Cardiac fibroblast (primary cell): ENCODE measurements at regions not wholly inside any gene's neighbourhood (a gene's known extent, or its start where the extent isn't known, plus 50 kb on each side); places are given as distances from the start of the nearest gene placed in this dataset.
"Not testable (repeated sequence)": the region's sequence is repeated elsewhere in the genome, so short reads cannot be mapped to it uniquely, and the experiment has no call there.

Source experiments
- DNase-seq, 2 donors: peaks; one replicate each; pipeline versions ENCODE4 v3.0.0 to v3.0.0-alpha.2; 2010; ENCODE audit warnings: low read depth in 2 of 2
- H3K4me3 ChIP-seq, 2 donors: replicated peaks in 1 of 2; 1 replicate in 1 of 2; 2 replicates in 1 of 2; pipeline ENCODE4 v1.5.1; 2011; ENCODE audit warnings: low read depth in 2 of 2, low read length in 2 of 2, mild to moderate bottlenecking in 2 of 2, moderate library complexity in 1 of 2
- CTCF ChIP-seq: IDR thresholded peaks from one replicate; pipeline ENCODE4 v1.5.1; 2011; ENCODE audit warnings: low read depth, mild to moderate bottlenecking, low read length, inconsistent platforms

- no peak overlapping the region for H3K4me3 ChIP-seq
- no peak for DNase-seq
- TF ChIP-seq CTCF: no peak
These were observed 62.3 kb upstream of the HIVEP3 start for GRCh38 chr1:41980827-41981653.

- TF ChIP-seq CTCF: no peak
- DNase-seq: no peak
- no peak overlapping the region for H3K4me3 ChIP-seq
These were observed 60.3 kb upstream of the HIVEP3 start for GRCh38 chr1:41978986-41979385.

GRCh38 chr1:41977326-41977725, 58.6 kb upstream of the HIVEP3 start:
- TF ChIP-seq CTCF: no peak
- no peak overlapping the region for H3K4me3 ChIP-seq
- DNase-seq: no peak

GRCh38 chr1:41976671-41977070, 57.9 kb upstream of the HIVEP3 start:
- TF ChIP-seq CTCF: no peak
- H3K4me3 ChIP-seq: no peak overlapping the region
- DNase-seq: no peak

- TF ChIP-seq CTCF: no peak
- no peak for DNase-seq
- H3K4me3 ChIP-seq: no peak overlapping the region
These were observed 57.3 kb upstream of the HIVEP3 start for GRCh38 chr1:41975850-41976569.

- no peak for TF ChIP-seq CTCF
- no peak overlapping the region for H3K4me3 ChIP-seq
- DNase-seq: no peak
These were observed 56.4 kb upstream of the HIVEP3 start for GRCh38 chr1:41975121-41975520.

GRCh38 chr1:41968557-41968956, 49.8 kb upstream of the HIVEP3 start:
- not testable (repeated sequence) for H3K4me3 ChIP-seq, DNase-seq
